GM12891 (cell line): ENCODE measurements at regions not wholly inside any gene's neighbourhood (a gene's known extent, or its start where the extent isn't known, plus 50 kb on each side); places are given as distances from the start of the nearest gene placed in this dataset.

Source experiments
- PAX5 ChIP-seq: IDR thresholded peaks from 2 replicates; pipeline ENCODE4 v1.6.1; 2011; ENCODE audit warnings: low read length, moderate library complexity, mild to moderate bottlenecking; ENCODE audit not compliant: insufficient read depth, severe bottlenecking
- POLR2A ChIP-seq: IDR thresholded peaks from 2 replicates; pipeline ENCODE4 v1.6.1; 2011; ENCODE audit warnings: low read depth, low read length, control low read depth
- POLR2AphosphoS5 ChIP-seq: IDR thresholded peaks from 2 replicates; pipeline ENCODE4 v1.6.1; 2011; ENCODE audit warnings: low read depth, low read length, control low read depth
- POU2F2 ChIP-seq: IDR thresholded peaks from 2 replicates; pipeline ENCODE4 v1.6.1; 2011; ENCODE audit warnings: low read depth, mild to moderate bottlenecking, control low read depth, low read length, moderate library complexity
- SPI1 ChIP-seq: IDR thresholded peaks from 2 replicates; pipeline ENCODE4 v1.6.1; 2011; ENCODE audit warnings: low read depth, low read length, control low read depth
- TAF1 ChIP-seq: IDR thresholded peaks from 2 replicates; pipeline ENCODE4 v1.6.1; 2011; ENCODE audit warnings: low read depth, low read length, control low read depth

DNA sequence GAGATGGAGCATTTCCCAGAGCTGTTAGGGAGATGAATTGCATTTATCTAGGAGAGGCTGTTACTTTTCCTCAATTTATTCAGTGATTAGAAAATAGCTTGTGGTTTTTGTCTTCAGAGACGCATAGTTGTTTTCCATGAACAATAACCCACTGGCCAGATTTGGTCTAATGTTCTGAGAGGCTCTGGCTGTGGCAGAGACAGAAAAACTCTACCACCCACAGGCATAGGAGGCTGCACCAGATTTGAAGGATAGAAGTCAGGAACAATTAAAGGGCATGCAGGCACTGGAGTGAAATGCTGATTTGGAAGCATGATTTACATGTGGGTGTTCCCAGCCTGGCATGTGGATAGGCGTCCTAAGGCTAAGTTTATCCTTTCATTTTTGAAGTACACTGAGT, 143.5 kb downstream of the NFKBIZ start:
- TF ChIP-seq POLR2A (no peak), POLR2AphosphoS5 (no peak), PAX5 (no peak), TAF1 (no peak), POU2F2 (no peak), SPI1 (no peak)
